ENCODE measurements at regions not wholly inside any gene's neighbourhood (a gene's known extent, or its start where the extent isn't known, plus 50 kb on each side); places are given as distances from the start of the nearest gene placed in this dataset.
A peak's percentile ranks its signal among the peaks of the same experiment; 100 is the strongest.

DNA sequence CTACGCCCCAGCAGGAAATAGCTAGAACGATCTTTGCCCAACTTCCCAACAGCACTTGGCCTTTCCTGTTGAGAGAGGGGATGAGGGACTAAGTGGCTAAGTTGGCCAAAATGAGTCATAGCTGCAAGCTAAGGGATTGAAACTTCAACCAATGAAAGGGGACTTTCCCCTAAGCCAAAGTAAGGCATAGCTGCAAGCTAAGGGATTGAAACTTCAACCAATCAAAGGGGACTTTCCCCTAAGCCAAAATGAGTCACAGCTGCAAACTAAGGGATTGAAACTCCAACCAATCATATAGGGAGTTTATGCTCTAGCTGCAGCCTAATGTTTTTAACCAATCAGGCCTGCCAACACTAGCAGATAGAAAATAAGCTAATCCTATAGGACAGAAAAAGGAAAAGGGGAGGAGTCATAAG lies 100.5 kb upstream of the SSTR1 start:
- no peak for DNase-seq (ENCODE audit: low read depth)

DNA sequence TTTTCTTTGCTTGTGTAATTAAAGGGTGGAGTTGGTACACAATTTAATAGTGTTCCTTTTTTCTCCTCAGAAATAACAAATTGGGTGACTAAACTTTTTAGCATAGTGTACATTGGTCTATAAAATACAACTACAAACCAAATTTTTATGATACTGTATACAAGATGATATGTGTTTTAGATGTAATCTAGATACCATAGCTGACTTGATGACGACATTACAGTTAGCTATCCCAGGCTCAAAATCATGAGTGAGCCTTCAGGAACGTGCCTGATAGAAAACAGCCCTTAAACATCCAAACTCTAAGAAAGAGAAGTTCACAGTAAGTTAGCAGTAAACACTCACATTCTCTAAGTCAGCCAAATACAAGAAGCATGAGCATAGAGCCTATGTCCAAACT lies 99.0 kb upstream of the SSTR1 start:
- peak; percentile 26 for DNase-seq (ENCODE audit: low read depth)

DNA sequence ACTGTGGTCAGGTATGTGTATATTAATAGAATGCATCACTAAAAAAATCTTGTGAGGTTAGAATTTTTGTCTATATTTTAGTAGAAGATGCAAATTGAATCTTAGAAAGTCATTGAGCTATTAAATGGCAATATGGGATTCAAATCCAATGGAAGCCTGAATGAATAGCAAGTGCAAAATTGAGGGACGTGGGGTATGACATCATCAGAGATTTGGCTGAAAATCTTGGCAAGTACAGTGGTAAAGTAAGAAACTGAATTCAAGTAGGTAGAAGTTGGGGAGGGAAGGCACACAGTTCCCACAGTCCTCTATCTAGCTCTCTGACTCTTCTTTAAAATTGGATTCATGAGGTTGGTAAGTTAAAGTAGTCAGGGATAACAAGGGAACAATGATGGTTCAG lies 97.4 kb upstream of the SSTR1 start:
- no peak for DNase-seq (ENCODE audit: low read depth)

DNA sequence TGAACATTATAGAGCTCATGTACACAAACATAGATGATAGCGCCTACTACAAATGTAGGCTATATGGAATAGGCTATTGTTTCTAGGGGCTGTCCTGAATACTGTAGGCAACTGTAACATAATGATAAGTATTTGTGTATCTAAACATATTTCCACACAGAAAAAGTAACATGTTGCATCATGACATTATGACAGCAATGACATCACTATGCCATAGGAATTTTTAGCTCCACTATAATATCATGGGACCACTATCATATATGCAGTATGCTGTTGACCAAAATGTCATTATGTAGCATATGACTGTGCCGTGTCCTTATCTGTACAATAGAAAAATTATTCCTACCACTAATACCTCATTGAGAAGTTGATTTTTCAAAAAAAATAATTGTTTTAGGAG lies 96.7 kb upstream of the SSTR1 start:
- no peak for DNase-seq (ENCODE audit: low read depth)

DNA sequence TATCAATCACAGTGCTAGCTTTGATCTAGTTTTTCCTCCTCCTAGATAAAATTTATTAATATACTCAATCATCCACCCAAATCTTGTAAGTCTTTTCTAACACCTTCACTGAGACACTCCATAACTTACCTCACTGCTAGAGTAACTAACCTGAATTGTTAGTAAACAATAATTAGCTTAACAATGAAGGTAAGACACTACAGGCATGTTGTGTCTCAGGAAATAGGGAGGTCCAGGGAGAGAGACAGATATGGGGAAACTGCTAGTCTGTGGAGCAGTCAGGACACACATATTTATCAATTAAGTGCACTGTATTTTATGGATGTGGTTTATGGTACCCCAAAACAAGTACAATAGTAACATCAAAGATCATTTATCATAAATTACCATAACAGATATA lies 94.2 kb upstream of the SSTR1 start:
- DNase-seq (ENCODE audit: low read depth), result no peak

DNA sequence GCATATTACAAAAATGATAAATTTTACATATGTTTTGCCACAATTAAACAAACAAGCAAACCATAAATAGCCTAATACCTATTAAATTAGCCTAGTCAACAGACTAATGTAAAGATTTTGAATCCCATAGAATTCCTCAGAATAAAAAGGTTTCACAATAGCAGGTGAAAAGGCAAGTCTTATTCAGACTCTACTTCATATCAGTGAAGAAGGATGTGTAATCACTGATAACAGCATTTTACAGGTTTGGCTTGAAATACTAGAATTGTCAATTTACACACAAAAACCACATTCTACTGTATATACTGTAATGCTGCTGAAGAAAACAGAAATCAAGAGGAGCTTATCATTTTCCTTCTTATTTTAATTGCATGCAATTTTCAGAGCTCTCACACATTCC lies 90.8 kb upstream of the SSTR1 start:
- DNase-seq (ENCODE audit: low read depth), result no peak

DNA sequence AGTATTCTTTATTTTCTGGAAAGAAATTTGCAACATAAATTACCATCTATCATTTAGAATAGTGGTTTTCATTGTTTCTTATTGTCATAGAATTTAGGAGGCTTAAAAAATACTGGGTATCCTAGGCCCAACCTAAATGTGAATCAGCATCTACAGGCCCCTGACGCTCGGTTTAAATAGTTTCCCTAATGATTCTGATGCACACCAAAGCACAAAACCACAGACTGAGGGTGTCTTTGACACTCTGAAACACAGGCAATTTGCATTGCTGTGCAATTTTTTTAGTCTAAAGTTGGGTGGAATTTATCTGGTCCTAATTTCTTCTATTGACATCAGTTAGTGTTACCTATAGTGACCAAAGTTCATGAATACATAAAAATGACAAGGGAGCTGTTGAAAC lies 87.6 kb upstream of the SSTR1 start:
- no peak for DNase-seq (ENCODE audit: low read depth)

DNA sequence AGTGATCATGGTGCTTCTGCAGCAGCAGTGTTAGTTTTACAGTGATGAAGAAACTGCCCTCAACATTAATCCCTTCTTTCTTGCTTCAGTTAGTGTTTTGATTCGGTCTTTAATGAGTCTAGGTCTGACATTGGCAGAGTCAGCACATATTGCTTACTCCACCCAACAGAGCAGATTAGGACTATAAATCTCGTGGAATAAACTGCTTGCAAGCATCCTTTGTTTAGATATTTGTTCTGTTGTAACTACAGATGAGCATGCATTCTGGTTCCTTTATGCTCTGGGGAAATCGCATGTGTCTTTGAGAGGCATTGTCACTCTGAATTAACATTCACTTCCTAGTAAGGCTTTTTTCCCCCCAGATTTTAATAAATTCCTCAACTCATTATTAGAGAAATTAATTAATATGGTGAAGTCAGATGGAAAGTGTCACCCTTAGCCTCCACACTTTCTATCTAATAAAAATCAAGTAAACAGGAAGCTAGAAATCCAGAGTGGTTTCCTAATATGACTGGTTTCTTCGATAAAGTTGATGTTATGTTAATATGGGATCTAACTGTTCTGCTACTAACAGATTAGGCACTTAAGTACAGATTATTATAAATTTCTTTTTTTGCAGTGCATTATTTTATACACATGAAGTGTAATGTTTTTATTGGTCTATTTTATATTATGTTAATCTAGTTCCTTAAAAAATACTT lies 86.2 kb upstream of the SSTR1 start:
- no peak for DNase-seq (ENCODE audit: low read depth)

DNA sequence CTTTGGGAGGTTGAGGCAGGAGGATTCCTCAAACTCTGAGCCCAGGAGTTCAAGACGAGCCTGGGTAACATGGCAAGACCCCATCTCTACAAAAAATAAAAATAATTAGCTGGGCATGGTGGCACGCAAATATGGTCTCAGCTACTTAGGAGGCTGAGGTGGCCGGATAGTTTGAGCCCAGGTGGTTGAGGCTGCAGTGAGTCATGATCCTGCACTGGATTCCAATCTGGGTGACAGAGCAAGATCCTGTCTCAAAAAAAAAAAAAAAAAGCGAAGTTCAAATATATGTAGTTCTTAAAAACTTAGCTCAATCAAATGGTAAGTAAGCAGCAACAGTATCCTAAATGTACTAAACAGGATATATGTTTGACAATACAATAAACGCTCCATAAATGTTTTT lies 85.5 kb upstream of the SSTR1 start:
- DNase-seq (ENCODE audit: low read depth), result no peak

DNA sequence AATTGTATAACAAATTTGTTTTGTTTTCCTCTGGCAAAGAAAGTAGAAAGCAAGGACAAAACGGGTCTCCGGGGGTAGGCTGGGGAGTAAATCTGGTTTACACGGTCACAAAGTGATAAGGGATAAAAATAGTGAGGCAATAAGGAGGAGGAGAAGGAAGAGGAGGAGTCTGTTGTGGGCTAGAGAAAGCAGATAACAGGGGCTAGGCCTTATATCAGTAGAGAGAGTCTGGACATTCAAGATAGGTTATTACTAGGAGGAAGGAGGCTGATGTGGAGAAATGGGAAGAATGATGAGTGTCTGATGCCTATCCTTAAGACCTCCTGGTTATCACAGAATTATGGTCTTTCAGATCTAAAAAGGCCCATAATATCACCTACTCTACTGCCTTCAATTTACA lies 83.2 kb upstream of the SSTR1 start:
- no peak for DNase-seq (ENCODE audit: low read depth)

DNA sequence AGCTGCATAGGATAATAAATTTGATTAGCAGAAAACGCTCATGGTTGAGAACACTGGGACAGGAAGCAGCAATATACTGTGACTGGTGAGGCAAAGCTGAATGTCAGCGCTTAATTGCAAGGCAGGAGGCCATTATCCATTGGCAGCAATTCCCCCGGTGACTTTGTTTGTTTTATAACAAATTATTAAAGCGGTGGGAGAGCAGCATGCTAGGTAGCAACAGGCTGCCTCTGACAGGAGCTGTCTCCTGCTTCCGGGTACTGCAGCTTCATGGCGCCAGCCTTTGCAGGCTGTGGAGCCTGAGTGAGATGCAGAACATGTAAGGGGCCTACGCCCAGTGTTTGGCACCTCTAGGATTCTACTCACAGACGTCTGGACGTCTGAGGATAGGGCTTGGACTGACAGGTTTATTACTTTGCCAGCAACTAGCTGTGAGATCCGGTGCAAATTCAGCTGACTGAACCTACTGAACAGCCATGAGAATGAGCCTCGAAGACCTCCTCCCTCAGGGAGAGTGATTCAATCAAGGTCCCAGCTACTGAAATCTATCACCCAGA lies 82.1 kb upstream of the SSTR1 start:
- no peak for DNase-seq (ENCODE audit: low read depth)

DNA sequence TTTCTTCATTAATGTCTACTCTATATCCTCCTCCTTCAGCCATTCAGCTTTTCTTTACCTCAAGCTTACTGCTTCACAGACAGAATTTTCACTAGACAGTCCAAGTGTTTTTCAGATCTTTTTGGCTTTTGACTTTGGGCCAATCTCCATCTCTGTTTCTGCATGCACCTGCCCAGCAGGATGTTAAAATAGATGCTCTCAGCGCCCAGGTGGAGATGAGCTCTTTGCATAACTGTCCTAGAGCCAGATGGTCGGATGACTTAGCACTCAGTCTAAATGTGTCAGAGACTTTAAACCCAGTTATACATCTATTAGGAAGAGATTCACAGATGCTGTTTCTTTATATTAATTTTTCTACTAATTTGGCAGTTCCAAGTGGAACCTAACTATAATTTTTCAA lies 80.3 kb upstream of the SSTR1 start:
- no peak for DNase-seq (ENCODE audit: low read depth)

DNA sequence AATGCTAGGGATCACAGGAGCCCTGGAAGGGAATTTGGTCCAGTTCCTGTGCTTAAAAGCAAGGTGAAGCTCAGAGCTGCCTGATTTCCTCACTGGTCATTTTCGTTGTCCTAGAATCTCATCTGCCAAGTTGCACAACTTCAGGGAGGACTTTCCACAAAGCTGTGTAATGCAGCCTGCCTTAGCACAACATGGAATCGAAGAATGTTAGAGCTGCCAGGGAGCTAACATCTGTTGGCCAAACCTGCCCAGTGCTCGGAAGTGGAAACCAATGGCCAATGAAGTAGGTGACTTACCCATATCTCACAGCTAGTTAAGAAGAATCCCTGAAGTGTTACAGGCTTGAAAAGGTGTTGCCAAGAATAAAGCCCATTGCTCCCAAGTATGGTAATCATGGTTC lies 79.9 kb upstream of the SSTR1 start:
- no peak for DNase-seq (ENCODE audit: low read depth)

DNA sequence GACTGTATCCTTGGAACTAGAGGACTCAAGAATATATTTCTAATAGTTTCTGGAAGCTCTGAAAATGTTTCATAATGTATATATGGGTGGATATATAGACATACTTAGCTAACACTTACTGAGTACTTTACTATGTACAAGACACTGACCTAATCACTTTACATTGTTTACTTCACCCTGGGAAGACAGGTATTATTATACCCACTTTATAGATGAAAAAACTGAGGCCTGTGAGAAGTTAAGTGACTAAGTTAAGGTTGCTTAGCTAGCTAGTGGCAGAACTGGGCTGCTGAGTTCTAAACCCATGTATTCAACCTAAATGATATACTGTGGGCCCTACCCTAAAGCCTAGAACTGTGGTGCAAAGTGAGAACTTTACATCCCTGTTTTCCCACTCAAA lies 79.1 kb upstream of the SSTR1 start:
- DNase-seq (ENCODE audit: low read depth), result no peak

DNA sequence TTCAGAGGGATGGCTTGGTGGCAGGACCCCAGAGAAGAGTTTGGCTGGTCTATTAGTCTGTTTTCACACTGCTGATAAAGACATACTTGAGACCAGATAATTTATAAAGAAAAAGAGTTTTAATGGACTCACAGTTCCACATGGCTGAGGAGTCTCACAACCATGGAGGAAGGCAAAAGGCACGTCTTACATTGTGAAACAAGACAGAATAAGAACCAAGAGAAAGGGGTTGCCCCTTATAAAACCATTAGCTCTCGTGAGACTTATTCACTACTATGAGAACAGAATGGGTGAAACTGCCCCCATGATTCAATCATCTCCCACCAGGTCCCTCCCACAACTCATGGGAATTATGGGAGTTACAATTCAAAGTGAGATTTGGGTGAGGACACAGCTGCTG lies 78.5 kb upstream of the SSTR1 start:
- DNase-seq (ENCODE audit: low read depth), result no peak

DNA sequence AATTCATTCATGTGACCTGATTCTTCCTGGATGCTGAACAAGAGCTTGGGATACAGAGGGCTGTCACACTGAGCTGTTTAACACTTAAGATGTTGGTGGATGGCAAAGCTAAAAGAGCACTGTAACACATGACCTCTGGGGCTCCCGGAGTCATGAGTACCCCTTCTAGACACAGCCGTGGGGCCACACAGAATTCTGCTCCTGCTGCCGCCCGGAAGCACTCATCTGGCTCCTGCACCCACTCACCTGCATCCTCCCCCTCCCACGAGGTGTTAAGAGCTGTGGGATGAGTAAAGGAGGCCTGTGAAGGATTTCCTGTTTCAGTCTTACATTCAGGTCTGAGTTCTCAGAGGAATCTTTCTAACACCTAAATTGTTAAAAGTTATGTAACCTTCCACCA lies 78.0 kb upstream of the SSTR1 start:
- no peak for DNase-seq (ENCODE audit: low read depth)

DNA sequence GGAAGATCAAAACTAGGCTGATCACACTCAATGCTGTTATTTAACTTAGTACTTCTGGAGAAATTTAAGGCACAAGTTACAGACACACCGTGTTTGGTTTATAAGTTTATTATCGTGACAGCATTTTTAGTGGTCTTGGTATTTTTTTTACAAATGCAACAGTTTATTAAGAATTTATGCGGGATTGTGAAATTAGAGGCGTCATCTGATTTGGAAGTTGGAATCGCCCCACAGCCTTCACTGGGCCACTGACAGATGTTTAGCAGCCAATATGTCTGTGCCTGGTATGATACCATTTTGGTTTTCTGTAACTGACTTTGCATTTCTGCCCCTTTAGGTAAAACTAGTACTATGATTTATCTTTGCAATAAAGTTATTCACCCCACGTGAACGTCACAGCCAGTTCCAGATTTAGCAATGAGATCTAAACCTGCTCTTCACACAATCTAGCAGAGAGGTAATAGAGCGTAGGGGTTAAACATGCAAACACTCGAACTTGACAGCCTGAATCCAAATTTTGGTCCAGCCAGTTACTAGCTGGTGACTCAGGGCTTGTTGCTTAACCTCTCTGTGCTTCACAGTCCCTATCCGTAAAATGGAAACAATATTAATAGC lies 73.2 kb upstream of the SSTR1 start:
- no peak for DNase-seq (ENCODE audit: low read depth)

DNA sequence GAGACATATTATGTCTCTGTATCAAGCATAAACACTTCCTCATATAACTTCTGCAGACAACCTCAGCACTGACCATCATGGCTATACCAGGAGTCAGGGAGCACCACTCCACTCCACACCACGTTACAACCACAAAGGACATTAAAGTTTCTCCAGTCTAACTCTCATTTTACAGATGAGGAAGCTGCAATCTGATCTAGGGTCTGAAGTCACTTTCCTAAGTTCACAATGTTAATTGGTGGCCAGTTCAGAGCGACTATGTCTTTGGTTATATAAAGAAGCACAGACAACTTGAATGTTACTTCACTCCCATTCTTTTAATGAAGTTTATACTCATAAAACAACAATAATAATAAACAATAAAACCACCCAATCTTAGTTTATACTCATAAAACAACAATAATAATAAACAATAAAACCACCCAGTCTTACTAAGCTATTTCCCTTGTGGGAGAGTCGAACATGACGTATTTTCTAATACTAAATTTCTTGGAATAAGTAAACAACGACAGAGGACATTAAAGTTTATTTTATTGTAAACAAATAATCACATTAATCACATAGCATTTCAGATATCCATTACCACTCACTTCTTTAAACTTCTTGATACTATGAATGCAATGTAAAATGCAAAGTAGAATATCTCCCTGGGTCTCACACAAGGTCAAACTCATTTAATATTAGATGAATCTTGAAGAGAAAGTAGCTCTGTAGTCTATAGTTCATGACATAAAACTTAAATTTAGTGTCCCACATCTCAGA lies 72.4 kb upstream of the SSTR1 start:
- no peak for DNase-seq (ENCODE audit: low read depth)

DNA sequence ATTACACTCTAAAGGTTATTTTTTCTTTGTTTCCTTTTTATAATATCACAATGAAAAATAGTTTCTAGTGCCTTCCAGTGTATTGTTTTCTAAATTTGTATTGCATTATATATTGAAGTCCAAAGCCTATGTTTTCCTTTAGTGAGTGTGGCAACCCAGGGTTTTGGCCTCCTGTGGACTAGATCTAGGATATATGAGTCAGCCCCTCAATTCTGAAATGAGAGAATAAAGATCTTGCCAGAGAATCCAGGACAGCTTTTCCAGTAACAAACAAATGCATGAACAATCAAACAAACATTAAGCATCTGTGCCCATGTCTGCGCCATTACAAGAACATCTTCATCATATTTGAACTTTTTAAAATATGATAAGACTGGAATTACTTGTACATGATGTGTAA lies 70.7 kb upstream of the SSTR1 start:
- peak; percentile 69 for DNase-seq (ENCODE audit: low read depth)

DNA sequence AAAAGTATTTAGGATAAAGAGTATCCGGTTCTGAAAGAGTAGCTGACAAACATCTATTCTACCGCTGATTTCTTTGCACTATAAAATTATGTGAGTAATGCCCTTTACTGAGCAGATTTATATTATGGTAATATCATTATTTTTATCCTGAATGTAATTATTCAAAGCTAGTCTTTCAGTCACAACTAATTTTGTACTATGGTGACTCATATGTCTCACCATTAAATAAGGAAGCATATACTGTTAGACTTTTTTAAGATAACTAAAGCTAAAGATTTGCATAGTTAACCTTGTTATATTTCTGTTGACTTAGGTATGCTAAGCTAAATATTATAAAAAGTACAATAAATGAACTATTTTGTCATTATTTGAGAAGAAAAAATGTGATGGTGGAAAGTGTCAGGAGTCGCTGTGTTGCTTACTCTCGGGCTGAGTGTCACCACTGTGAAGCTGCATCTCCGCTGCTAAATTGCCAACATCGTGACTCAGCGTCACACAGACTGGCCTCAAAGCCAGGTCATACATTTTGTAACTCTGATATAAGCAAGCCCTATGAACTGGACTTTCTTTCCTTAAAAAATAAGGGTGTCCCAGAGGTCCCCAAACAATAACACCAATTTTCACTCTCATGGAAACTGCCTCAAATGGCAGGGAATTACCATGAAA lies 69.1 kb upstream of the SSTR1 start:
- DNase-seq (ENCODE audit: low read depth), result peak; percentile 56

DNA sequence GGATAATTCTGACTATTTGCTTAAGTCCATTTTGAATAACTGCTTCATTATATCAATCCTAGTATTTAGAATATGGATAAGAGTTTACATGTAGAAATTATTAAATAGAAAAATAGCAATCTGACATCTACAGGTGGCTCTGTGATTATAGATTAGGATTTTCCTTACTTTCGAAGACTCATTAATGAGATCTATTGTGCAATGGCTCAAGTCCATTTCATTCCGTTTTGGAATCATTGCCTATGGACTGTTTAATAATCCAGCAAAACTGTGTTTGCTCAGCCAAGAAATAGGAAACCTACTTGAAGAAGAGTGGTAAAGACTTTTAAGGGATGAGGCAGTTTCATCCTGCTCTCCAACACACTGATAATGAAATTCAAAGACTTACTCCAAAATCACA lies 67.8 kb upstream of the SSTR1 start:
- no peak for DNase-seq (ENCODE audit: low read depth)

DNA sequence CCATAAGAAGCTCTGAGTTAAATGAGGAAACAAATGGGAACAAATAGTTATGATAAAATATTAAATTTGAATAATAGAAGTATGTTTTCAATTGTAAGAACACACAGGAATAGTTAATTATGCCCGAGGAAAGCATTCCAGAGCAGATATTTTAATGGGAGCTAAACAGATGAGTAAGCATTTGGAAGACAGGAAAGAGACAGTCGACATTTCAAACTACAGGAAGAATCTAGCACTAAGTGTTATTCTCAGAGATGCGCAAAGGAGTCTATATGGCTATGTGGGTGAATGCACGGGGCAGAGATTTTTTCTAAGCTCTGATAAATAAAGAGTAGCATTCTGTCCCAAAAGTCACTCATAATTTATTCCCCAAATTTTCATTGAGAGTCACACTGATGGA lies 64.5 kb upstream of the SSTR1 start:
- DNase-seq (ENCODE audit: low read depth), result peak; percentile 21
